Muscle layer of colon (tissue), 2 donors: ENCODE measurements at regions not wholly inside any gene's neighbourhood (a gene's known extent, or its start where the extent isn't known, plus 50 kb on each side); places are given as distances from the start of the nearest gene placed in this dataset.

Experiments used
- H3K27ac ChIP-seq: one replicate; pipeline ENCODE4 v1.7.0; 2013; ENCODE audit warnings: low read depth, mild to moderate bottlenecking, low read length, moderate library complexity
- H3K27me3 ChIP-seq, 2 donors: one replicate each; pipeline ENCODE4 v1.7.0; 2013; ENCODE audit warnings: low read length in 2 of 2, mild to moderate bottlenecking in 2 of 2; ENCODE audit not compliant: insufficient read depth in 2 of 2, control insufficient read depth in 1 of 2
- H3K36me3 ChIP-seq: one replicate; pipeline ENCODE4 v1.7.0; 2013; ENCODE audit warnings: mild to moderate bottlenecking, low read length; ENCODE audit not compliant: insufficient read depth
- H3K4me1 ChIP-seq: one replicate; pipeline ENCODE4 v1.7.0; 2013; ENCODE audit warnings: mild to moderate bottlenecking, low read length; ENCODE audit not compliant: insufficient read depth
- H3K4me3 ChIP-seq, 2 donors: one replicate each; pipeline ENCODE4 v1.7.0; 2013; ENCODE audit warnings: low read length in 2 of 2, low read depth in 1 of 2, mild to moderate bottlenecking in 1 of 2, moderate library complexity in 1 of 2
- H3K9ac ChIP-seq: one replicate; pipeline ENCODE4 v1.7.0; 2013; ENCODE audit warnings: low read length
- H3K9me3 ChIP-seq: one replicate; pipeline ENCODE4 v1.7.0; 2013; ENCODE audit warnings: mild to moderate bottlenecking, low read length
- donor health status: abdominal sarcoma.
- donor health status: Adenocarcinoma of cecum.

DNA sequence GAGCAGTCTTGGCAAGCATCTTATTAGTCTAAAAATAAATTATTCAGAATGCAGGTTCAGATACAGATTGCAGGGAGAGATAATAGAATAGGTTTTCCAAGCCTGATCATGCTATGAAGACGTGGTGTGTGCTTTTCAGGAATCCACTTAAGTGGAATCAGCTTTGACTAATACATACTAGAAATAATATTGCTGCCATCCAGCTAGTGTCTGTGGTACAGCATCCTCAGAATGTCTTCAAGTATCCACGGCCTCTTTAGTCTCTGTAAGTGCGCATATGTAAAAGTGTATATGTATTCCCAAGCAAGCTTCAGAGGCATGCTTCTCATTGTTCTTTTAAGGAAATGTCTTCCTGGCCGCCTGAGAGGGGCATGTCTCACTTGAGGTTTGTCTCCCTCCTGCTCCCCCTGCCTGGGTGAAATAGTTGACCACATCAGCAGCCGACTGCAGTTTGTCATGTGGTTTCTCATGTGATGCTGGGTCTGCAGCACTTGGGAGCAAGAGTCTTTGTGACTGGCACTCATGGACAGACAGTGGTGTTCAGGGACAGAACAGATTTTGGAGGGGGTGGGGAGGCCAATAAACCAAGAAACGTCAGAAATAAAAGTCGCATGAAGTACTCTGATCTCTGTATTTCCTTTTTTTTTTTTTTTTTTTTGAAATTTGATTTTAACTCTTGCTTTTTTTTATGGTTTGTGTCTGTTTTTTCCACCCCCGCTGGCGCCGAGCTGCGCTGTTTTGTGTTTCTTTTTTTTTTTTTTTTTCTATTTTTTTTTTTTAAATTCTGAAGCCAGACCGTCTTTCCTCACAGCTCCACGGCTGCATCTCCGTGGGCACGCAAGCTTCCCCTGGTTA lies 150.8 kb downstream of the PRL start:
- no peaks in the 10 kb centered on the region for H3K27me3 ChIP-seq

DNA sequence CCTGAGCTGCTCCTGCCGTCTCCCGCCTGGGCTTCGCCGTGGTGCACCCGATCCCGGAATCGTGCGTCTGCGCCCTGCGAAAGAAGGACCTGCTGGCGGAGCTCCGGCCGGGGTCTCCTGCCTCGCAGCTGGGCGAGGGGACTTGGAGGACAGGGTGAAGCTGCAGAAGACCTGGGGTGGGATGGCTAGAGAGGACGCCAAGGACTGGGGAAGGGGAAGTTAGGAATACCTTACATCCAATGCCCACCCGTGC lies 150.2 kb downstream of the PRL start:
- Histone ChIP-seq H3K36me3 (no peaks in the 10 kb centered on the region), H3K9me3 (no peaks in the 10 kb centered on the region), H3K27me3 (no peaks in the 10 kb centered on the region), H3K4me3 (peak overlapping the region in 1 of 2 donors; percentile 28), H3K27ac (no peak overlapping the region), H3K9ac (no peak overlapping the region), H3K4me1 (peaks cover 33% of the 10 kb centered on the region)

More for the DNA sequence above, 150.8 kb downstream of the PRL start:
- Histone ChIP-seq H3K9me3 (no peaks in the 10 kb centered on the region), H3K36me3 (no peaks in the 10 kb centered on the region), H3K4me1 (peaks cover 39% of the 10 kb centered on the region), H3K4me3 (peak overlapping the region in 1 of 2 donors; percentile 44), H3K9ac (no peak overlapping the region), H3K27ac (no peak overlapping the region)

DNA sequence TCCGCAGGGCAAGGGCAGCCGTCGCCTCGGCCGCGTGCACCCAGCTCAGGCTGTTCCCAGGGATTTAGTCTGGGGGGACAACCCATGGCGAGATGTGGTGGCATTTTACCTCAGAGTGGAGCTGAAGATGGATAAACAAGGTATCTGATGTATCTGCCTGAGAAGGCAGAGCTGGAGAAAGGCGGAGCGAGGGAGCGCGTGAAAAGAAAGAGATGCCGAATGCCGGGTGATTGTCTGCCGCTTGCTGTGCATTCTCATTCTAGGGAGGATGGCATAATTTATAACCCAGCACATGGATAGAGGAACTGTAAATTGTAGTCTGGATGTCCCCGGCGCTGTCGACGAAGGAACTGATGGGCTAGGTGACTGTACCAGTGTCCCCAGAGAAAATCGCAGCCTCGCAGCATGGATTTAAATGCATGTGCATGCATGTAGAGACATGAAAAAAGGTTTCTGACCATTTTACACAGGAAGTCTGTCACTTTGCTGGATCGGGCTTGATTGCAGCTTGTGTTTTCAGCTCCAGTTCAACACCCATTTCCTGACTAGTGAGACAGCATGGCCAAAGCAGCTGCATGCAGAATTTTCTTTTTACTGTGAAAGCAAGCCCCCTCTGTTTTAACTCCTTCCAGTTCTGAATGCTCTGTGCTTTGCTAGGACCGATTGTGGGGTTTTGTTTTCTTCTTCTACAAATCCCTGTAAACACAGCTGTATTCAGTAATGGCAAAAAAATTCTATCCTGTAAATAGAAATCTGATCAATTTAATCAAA lies 149.7 kb downstream of the PRL start:
- peak overlapping the region; percentile 42 for H3K27ac ChIP-seq
- peaks cover 32% of the 10 kb centered on the region for H3K4me1 ChIP-seq
- no peaks in the 10 kb centered on the region for H3K9me3 ChIP-seq
- no peaks in the 10 kb centered on the region for H3K36me3 ChIP-seq
- H3K9ac ChIP-seq: no peak overlapping the region
- no peaks in the 10 kb centered on the region for H3K27me3 ChIP-seq
- peak overlapping the region in 1 of 2 donors; percentile 28 for H3K4me3 ChIP-seq

GRCh38 chr6:22147921-22148776 lies 148.7 kb downstream of the PRL start:
- H3K27ac ChIP-seq: peak overlapping the region; percentile 42
- peak overlapping the region in 1 of 2 donors; percentile 31 for H3K4me3 ChIP-seq
- H3K9ac ChIP-seq: no peak overlapping the region
- no peaks in the 10 kb centered on the region for H3K9me3 ChIP-seq
- no peaks in the 10 kb centered on the region for H3K36me3 ChIP-seq
- no peaks in the 10 kb centered on the region for H3K27me3 ChIP-seq
- peaks cover 32% of the 10 kb centered on the region for H3K4me1 ChIP-seq

- Histone ChIP-seq H3K27ac (no peak overlapping the region), H3K27me3 (no peaks in the 10 kb centered on the region), H3K9ac (no peak overlapping the region), H3K36me3 (no peaks in the 10 kb centered on the region), H3K4me1 (peaks cover 32% of the 10 kb centered on the region), H3K4me3 (no peak overlapping the region), H3K9me3 (no peaks in the 10 kb centered on the region)
Observed at GRCh38 chr6:22149096-22149495, 147.7 kb downstream of the PRL start.

- H3K9ac ChIP-seq: no peak overlapping the region
- H3K27ac ChIP-seq: no peak overlapping the region
- no peak overlapping the region for H3K4me3 ChIP-seq
Observed at GRCh38 chr6:22149501-22150367, 147.1 kb downstream of the PRL start.

GRCh38 chr6:22150368-22151035 lies 146.3 kb downstream of the PRL start:
- Histone ChIP-seq H3K9me3 (no peaks in the 10 kb centered on the region), H3K27me3 (no peaks in the 10 kb centered on the region), H3K9ac (no peak overlapping the region), H3K4me1 (peaks cover 27% of the 10 kb centered on the region), H3K36me3 (no peaks in the 10 kb centered on the region), H3K27ac (no peak overlapping the region), H3K4me3 (no peak overlapping the region)

More at GRCh38 chr6:22149501-22150367, 147.1 kb downstream of the PRL start:
- H3K9me3 ChIP-seq: no peaks in the 10 kb centered on the region
- peaks cover 32% of the 10 kb centered on the region for H3K4me1 ChIP-seq
- no peaks in the 10 kb centered on the region for H3K36me3 ChIP-seq
- H3K27me3 ChIP-seq: no peaks in the 10 kb centered on the region

DNA sequence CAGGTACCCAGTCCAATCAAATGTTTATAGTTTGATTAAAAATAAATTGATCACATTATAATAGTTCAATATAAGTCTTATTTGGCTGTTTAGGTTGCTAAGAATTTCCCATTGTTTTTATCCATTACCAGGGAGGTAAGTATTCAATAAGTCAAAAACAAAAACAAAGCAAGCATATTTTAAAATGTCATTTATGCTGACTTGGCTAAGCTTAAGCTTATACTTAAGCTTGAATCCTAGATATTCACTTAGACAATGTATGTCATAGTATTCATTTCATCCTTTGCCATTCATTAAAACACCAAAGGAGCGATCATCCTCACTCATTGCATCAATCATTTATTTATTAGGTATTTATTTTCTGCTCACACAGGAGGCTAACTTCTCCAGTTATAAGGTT lies 144.9 kb downstream of the PRL start:
- H3K9me3 ChIP-seq: no peaks in the 10 kb centered on the region
- no peak overlapping the region for H3K4me3 ChIP-seq
- no peak overlapping the region for H3K9ac ChIP-seq
- H3K27me3 ChIP-seq: no peaks in the 10 kb centered on the region
- H3K4me1 ChIP-seq: peaks cover 20% of the 10 kb centered on the region
- H3K36me3 ChIP-seq: no peaks in the 10 kb centered on the region
- H3K27ac ChIP-seq: no peak overlapping the region

DNA sequence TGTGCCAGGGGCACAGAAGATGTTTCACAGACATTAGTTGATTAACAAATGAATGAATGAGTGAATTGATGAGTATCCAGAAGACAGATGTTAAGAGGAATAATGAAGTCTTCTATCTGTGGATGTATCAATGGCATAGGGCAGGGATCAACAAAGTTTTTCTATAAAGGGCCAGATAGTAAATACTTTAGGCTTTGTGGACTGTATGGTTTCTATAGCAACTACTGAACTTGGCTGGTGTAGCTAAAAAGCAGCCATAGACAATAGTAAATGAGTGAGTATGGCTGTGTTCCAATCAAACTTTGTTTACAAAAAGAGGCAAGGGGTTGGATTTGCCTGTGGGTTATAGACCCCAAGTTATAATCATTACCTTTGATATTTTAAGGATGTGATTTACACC lies 144.0 kb downstream of the PRL start:
- Histone ChIP-seq H3K4me3 (no peak overlapping the region), H3K4me1 (peaks cover 13% of the 10 kb centered on the region), H3K36me3 (no peaks in the 10 kb centered on the region), H3K9me3 (no peaks in the 10 kb centered on the region), H3K27me3 (no peaks in the 10 kb centered on the region), H3K9ac (no peak overlapping the region), H3K27ac (no peak overlapping the region)

GRCh38 chr6:22153384-22154158 lies 143.3 kb downstream of the PRL start:
- no peak overlapping the region for H3K27ac ChIP-seq
- H3K4me3 ChIP-seq: no peak overlapping the region
- no peaks in the 10 kb centered on the region for H3K36me3 ChIP-seq
- no peak overlapping the region for H3K9ac ChIP-seq
- no peaks in the 10 kb centered on the region for H3K27me3 ChIP-seq
- H3K4me1 ChIP-seq: peaks cover 9% of the 10 kb centered on the region
- no peaks in the 10 kb centered on the region for H3K9me3 ChIP-seq
